B cell (primary cell): ENCODE measurements at regions not wholly inside any gene's neighbourhood (a gene's known extent, or its start where the extent isn't known, plus 50 kb on each side); places are given as distances from the start of the nearest gene placed in this dataset.

ENCODE experiments used
- ATAC-seq: fragments of 200-7000 bp; cut with Tn5 transposase; one replicate; pipeline ENCODE4 v1.10.0; 2021; ENCODE audit warnings: low read depth, mild to moderate bottlenecking, moderate number of reproducible peaks, moderate library complexity
- CTCF ChIA-PET: fragments of 350-600 bp; sonication (Branson Sonifier 250); formaldehyde crosslinking; loops from one replicate; lab custom pipeline; 2021; ENCODE audit warnings: antibody characterized with exemption, inconsistent platforms; lab: Charles Lee
- POLR2A ChIA-PET: fragments of 350-600 bp; sonication (Branson Sonifier 250); formaldehyde crosslinking; loops from one replicate; lab custom pipeline; 2021; ENCODE audit warnings: antibody characterized with exemption; lab: Charles Lee
- DNase-seq: peaks from one replicate; pipeline ENCODE4 v3.0.0; 2013
- H2AFZ ChIP-seq: 2 replicates; pipeline ENCODE4 v1.6.1; 2012; ENCODE audit warnings: mild to moderate bottlenecking, low read depth, low read length; ENCODE audit not compliant: insufficient read depth, poor library complexity, severe bottlenecking
- H3K27ac ChIP-seq, 2 donors: 1 replicate in 1 of 2; 2 replicates in 1 of 2; pipeline ENCODE4 v1.5.1; 2012 to 2013; ENCODE audit warnings: low read length in 2 of 2, mild to moderate bottlenecking in 2 of 2, moderate library complexity in 1 of 2
- H3K27me3 ChIP-seq, 4 experiments: fragments of 200-600 bp in 1 of 4; sonication (generic) in 1 of 4; replicated peaks in 1 of 4; 1 replicate in 2 of 4; 2 replicates in 2 of 4; pipeline versions ENCODE4 v1.6.1 to v1.7.0; 2013 to 2016; ENCODE audit warnings: low read length in 3 of 4, mild to moderate bottlenecking in 2 of 4, mixed read lengths in 1 of 4, moderate library complexity in 1 of 4; ENCODE audit not compliant: insufficient read depth in 4 of 4, control insufficient read depth in 3 of 4; ENCODE audit errors: control extremely low read depth in 1 of 4
- H3K36me3 ChIP-seq, 2 experiments: replicated peaks in 1 of 2; 1 replicate in 1 of 2; 2 replicates in 1 of 2; pipeline versions ENCODE4 v1.6.1 to v1.7.1; 2013; ENCODE audit warnings: low read length in 1 of 2; ENCODE audit not compliant: insufficient read depth in 2 of 2, control insufficient read depth in 1 of 2; ENCODE audit errors: control extremely low read depth in 1 of 2, extremely low read depth in 1 of 2
- H3K4me1 ChIP-seq, 2 donors: fragments of 200-600 bp in 1 of 2; sonication (generic) in 1 of 2; 1 replicate in 1 of 2; 2 replicates in 1 of 2; pipeline versions ENCODE4 v1.5.1 to v1.6.1; 2013 to 2017; ENCODE audit warnings: low read length in 2 of 2; ENCODE audit not compliant: control insufficient read depth in 2 of 2, insufficient read depth in 2 of 2
- H3K4me2 ChIP-seq: replicated peaks from 2 replicates; pipeline ENCODE3; 2012; ENCODE audit warnings: mild to moderate bottlenecking, low read depth, low read length; ENCODE audit not compliant: poor library complexity, severe bottlenecking
- H3K4me3 ChIP-seq, 5 experiments: fragments of 200-600 bp in 1 of 5; sonication (generic) in 1 of 5; 1 replicate in 3 of 5; 2 replicates in 2 of 5; pipeline versions ENCODE4 v1.5.1 to v1.7.0; 2011 to 2016; ENCODE audit warnings: low read length in 4 of 5, mild to moderate bottlenecking in 4 of 5, low read depth in 2 of 5, control low read depth in 1 of 5, moderate library complexity in 1 of 5; ENCODE audit not compliant: insufficient read depth in 1 of 5; ENCODE audit errors: control extremely low read depth in 1 of 5, extremely low read depth in 1 of 5
- H3K79me2 ChIP-seq: fragments of 200-600 bp; sonication (generic); one replicate; pipeline ENCODE4 v1.6.0; 2016; ENCODE audit warnings: low read length; ENCODE audit not compliant: control insufficient read depth, insufficient read depth
- H3K9ac ChIP-seq: fragments of 200-600 bp; sonication (generic); 2 replicates; pipeline ENCODE4 v1.6.1; 2017; ENCODE audit warnings: mild to moderate bottlenecking, low read length, moderate library complexity
- H3K9me3 ChIP-seq, 3 donors: one replicate each; pipeline versions ENCODE4 v1.6.1 to v1.7.1; 2013; ENCODE audit warnings: low read length in 2 of 3; ENCODE audit not compliant: control insufficient read depth in 2 of 3, insufficient read depth in 1 of 3; ENCODE audit errors: control extremely low read depth in 1 of 3
- H4K20me1 ChIP-seq: 2 replicates; pipeline ENCODE4 v1.6.0; 2012; ENCODE audit warnings: mild to moderate bottlenecking, low read length; ENCODE audit not compliant: insufficient read depth, control insufficient read depth, poor library complexity, severe bottlenecking
- H3K27ac Mint-ChIP-seq: one replicate; pipeline ENCODE4 v1.8.0; 2021; ENCODE audit warnings: mixed read lengths
- H3K27me3 Mint-ChIP-seq: one replicate; pipeline ENCODE4 v1.8.0; 2021; ENCODE audit warnings: mixed read lengths
- H3K4me1 Mint-ChIP-seq: one replicate; pipeline ENCODE4 v1.8.0; 2021; ENCODE audit warnings: mixed read lengths
- H3K4me3 Mint-ChIP-seq: one replicate; pipeline ENCODE4 v1.8.0; 2021; ENCODE audit warnings: mixed read lengths
- H3K9me3 Mint-ChIP-seq: one replicate; pipeline ENCODE4 v1.8.0; 2022; ENCODE audit warnings: mixed read lengths; ENCODE audit not compliant: insufficient read depth
- CTCF ChIP-seq: fragments of 200-600 bp; IDR thresholded peaks from one replicate; pipeline ENCODE4 v1.8.0; 2022; ENCODE audit warnings: antibody characterized with exemption, mild to moderate bottlenecking
- EZH2 ChIP-seq: IDR thresholded peaks from 2 replicates; pipeline ENCODE4 v1.6.1; 2012; ENCODE audit warnings: borderline replicate concordance, low read depth, mild to moderate bottlenecking, moderate library complexity, low read length; ENCODE audit not compliant: insufficient read depth, poor library complexity, severe bottlenecking
- WGBS: methylation state at CpG from one replicate; pipeline ENCODE4 v1.1.5; 2013; ENCODE audit warnings: missing lambda C conversion rate; ENCODE audit not compliant: insufficient coverage; 5-methylcytosine and 5-hydroxymethylcytosine counted together
- intact Hi-C: fragments of 100-400 bp; cut with micrococcal nuclease; formaldehyde crosslinking; loops from one replicate; pipeline ENCODE4 v1.10.0; 2022

- no peaks in the 10 kb centered on the region for H3K36me3 ChIP-seq
- no peaks in the 10 kb centered on the region for H3K4me1 ChIP-seq
- no peak for TF ChIP-seq CTCF
- no peak for TF ChIP-seq EZH2
- no peak overlapping the region for H2AFZ ChIP-seq
- no peak overlapping the region for H3K9ac ChIP-seq
- no peak overlapping the region for H3K27ac ChIP-seq
- H3K4me3 ChIP-seq: no peak overlapping the region
- Mint-ChIP-seq H3K4me1 (no peaks in the 10 kb centered on the region), H3K9me3 (peaks cover 5% of the 10 kb centered on the region), H3K27ac (no peak overlapping the region), H3K27me3 (peaks cover 3% of the 10 kb centered on the region), H3K4me3 (no peak overlapping the region)
- no peak for ATAC-seq
- no peaks in the 10 kb centered on the region for H3K27me3 ChIP-seq
- H3K79me2 ChIP-seq: no peaks in the 10 kb centered on the region
- ChIA-PET POLR2A (no interaction called here), CTCF (no interaction called here)
- H3K9me3 ChIP-seq: peaks cover 0 to 32% (median 15%) of the 10 kb centered on the region in 3 donors
- intact Hi-C loops: no loop called here
- DNase-seq: no peak
- no peak overlapping the region for H3K4me2 ChIP-seq
- WGBS: 93% methylated on average over 7 of the region's 9 CpGs
- no peaks in the 10 kb centered on the region for H4K20me1 ChIP-seq
These were observed 129.5 kb downstream of the SLC38A6 start for GRCh38 chr14:61110316-61111082.

- intact Hi-C loops: no loop called here
- H3K4me1 Mint-ChIP-seq: peaks cover under 1% of the 10 kb centered on the region
- H3K4me2 ChIP-seq: no peak overlapping the region
- H4K20me1 ChIP-seq: no peaks in the 10 kb centered on the region
- CTCF ChIA-PET: no interaction called here
- DNase-seq (no peak), ATAC-seq (no peak)
- no peaks in the 10 kb centered on the region for H3K79me2 ChIP-seq
- H3K4me3 ChIP-seq: no peak overlapping the region
- no peak overlapping the region for H2AFZ ChIP-seq
- peaks cover 3% of the 10 kb centered on the region for H3K27me3 Mint-ChIP-seq
- no peaks in the 10 kb centered on the region for H3K4me1 ChIP-seq
- no peak overlapping the region for H3K4me3 Mint-ChIP-seq
- no peak overlapping the region for H3K27ac Mint-ChIP-seq
- H3K27me3 ChIP-seq: no peaks in the 10 kb centered on the region
- H3K9me3 Mint-ChIP-seq: no peaks in the 10 kb centered on the region
- H3K9me3 ChIP-seq: peaks cover 0 to 27% (median 4%) of the 10 kb centered on the region in 3 donors
- no peak overlapping the region for H3K9ac ChIP-seq
- POLR2A ChIA-PET: no interaction called here
- H3K36me3 ChIP-seq: no peaks in the 10 kb centered on the region
- TF ChIP-seq CTCF: no peak
- no peak for TF ChIP-seq EZH2
- 88% methylated on average over 2 of the region's 3 CpGs for WGBS
- no peak overlapping the region for H3K27ac ChIP-seq
These were observed 128.2 kb downstream of the SLC38A6 start for GRCh38 chr14:61109288-61109687.
